OCI-LY3 (cell line): ENCODE measurements at regions not wholly inside any gene's neighbourhood (a gene's known extent, or its start where the extent isn't known, plus 50 kb on each side); places are given as distances from the start of the nearest gene placed in this dataset.

Experiments
- EZH2phosphoT487 ChIP-seq: fragments of 200-600 bp; shearing (Covaris generic); IDR thresholded peaks from 2 replicates; pipeline ENCODE4 v1.6.1; 2018; ENCODE audit warnings: antibody characterized with exemption, mixed run types, low read depth
- TF ChIP-seq, protein P1 (sequence below): fragments of 200-600, 300-600 bp; sonication (generic); IDR thresholded peaks from 2 replicates; pipeline ENCODE4 v1.5.1; 2014; ENCODE audit warnings: antibody characterized with exemption, low read length, low read depth

DNA sequence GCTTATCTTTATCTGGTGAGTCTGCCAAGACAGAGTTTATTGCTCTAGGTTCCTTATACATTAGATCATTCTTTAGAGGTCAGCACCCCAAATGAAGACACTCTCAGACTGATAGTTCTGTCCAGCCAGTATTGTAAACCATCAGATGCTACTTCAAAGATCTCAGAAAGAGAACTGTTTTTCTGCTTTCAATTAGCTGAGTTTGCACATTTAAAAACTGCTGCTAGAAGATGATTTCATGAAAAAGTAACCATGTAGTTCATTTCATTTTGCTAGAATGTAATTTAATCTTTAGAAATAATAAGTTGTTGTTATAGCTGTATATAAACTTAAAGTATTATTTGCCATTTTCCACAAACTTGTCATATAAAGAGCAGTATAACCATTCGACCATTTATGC is 344.5 kb upstream of the ATP5MC3 start:
- TF ChIP-seq, protein P1, sequence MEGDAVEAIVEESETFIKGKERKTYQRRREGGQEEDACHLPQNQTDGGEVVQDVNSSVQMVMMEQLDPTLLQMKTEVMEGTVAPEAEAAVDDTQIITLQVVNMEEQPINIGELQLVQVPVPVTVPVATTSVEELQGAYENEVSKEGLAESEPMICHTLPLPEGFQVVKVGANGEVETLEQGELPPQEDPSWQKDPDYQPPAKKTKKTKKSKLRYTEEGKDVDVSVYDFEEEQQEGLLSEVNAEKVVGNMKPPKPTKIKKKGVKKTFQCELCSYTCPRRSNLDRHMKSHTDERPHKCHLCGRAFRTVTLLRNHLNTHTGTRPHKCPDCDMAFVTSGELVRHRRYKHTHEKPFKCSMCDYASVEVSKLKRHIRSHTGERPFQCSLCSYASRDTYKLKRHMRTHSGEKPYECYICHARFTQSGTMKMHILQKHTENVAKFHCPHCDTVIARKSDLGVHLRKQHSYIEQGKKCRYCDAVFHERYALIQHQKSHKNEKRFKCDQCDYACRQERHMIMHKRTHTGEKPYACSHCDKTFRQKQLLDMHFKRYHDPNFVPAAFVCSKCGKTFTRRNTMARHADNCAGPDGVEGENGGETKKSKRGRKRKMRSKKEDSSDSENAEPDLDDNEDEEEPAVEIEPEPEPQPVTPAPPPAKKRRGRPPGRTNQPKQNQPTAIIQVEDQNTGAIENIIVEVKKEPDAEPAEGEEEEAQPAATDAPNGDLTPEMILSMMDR, result no peak
- TF ChIP-seq EZH2phosphoT487, result no peak
